KMS-11 (cell line): ENCODE measurements at regions not wholly inside any gene's neighbourhood (a gene's known extent, or its start where the extent isn't known, plus 50 kb on each side); places are given as distances from the start of the nearest gene placed in this dataset.

Experiments used
- H2AFZ ChIP-seq: fragments of 200-600 bp; sonication (generic); 2 replicates; pipeline ENCODE4 v1.6.1; 2016; ENCODE audit warnings: antibody characterized with exemption, mixed run types, low read depth
- H3K27ac ChIP-seq: fragments of 200-600 bp; sonication (generic); 2 replicates; pipeline ENCODE4 v1.6.1; 2016; ENCODE audit warnings: mild to moderate bottlenecking, mixed run types
- H3K27me3 ChIP-seq: fragments of 200-600 bp; sonication (generic); 2 replicates; pipeline ENCODE4 v1.6.1; 2017; ENCODE audit warnings: mild to moderate bottlenecking, low read depth, mixed run types, moderate library complexity; ENCODE audit not compliant: insufficient read depth
- H3K36me3 ChIP-seq: fragments of 200-600 bp; sonication (generic); 2 replicates; pipeline ENCODE4 v1.6.1; 2017; ENCODE audit warnings: mild to moderate bottlenecking, mixed run types; ENCODE audit not compliant: insufficient read depth
- H3K4me1 ChIP-seq: fragments of 200-600 bp; sonication (generic); 2 replicates; pipeline ENCODE4 v1.6.1; 2016; ENCODE audit warnings: mild to moderate bottlenecking, low read depth, mixed run types; ENCODE audit not compliant: poor library complexity, severe bottlenecking
- H3K4me2 ChIP-seq: fragments of 200-600 bp; sonication (generic); 2 replicates; pipeline ENCODE4 v1.7.0; 2016; ENCODE audit warnings: mild to moderate bottlenecking, mixed run types
- H3K4me3 ChIP-seq: fragments of 200-600 bp; sonication (generic); IDR thresholded peaks from 2 replicates; pipeline ENCODE4 v1.6.1; 2017; ENCODE audit warnings: low read depth, low read length, mixed read lengths; ENCODE audit not compliant: insufficient read depth
- H3K79me2 ChIP-seq: fragments of 200-600 bp; sonication (generic); 2 replicates; pipeline ENCODE4 v1.6.1; 2016; ENCODE audit warnings: low read depth, mixed run types; ENCODE audit not compliant: insufficient read depth
- H3K9ac ChIP-seq: fragments of 200-600 bp; sonication (generic); 2 replicates; pipeline ENCODE4 v1.6.1; 2016; ENCODE audit warnings: mild to moderate bottlenecking, mixed run types
- H4K20me1 ChIP-seq: fragments of 200-600 bp; sonication (generic); 2 replicates; pipeline ENCODE4 v1.6.1; 2016; ENCODE audit warnings: mild to moderate bottlenecking, mixed run types; ENCODE audit not compliant: insufficient read depth
- TF ChIP-seq, protein P1 (sequence below): fragments of 200-600 bp; sonication (generic); conservative IDR thresholded peaks from 2 replicates; pipeline ENCODE4 v1.6.1; 2017; ENCODE audit warnings: low read depth, mild to moderate bottlenecking, antibody characterized with exemption, low read length, moderate library complexity, mixed read lengths

DNA sequence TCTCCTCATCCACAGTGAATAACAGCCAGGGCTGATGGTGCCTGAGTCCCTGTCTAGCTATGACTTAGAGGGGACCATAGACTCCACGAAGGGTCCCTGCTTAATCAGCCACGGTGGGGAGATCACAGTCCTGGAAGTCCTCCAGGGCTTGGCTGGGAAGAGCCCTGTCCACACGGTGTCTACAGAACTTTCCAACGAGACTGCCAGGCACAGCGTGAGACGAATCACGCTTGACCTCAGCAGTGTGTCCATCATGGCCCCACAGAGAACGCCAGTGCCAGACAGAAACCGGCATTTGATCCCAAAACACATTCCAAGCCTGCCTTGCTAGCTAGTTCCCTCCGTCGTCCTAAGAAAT, 143.4 kb downstream of the CRYBB2 start:
- Histone ChIP-seq H3K27ac (no peak overlapping the region), H4K20me1 (no peaks in the 10 kb centered on the region), H3K27me3 (no peaks in the 10 kb centered on the region)

DNA sequence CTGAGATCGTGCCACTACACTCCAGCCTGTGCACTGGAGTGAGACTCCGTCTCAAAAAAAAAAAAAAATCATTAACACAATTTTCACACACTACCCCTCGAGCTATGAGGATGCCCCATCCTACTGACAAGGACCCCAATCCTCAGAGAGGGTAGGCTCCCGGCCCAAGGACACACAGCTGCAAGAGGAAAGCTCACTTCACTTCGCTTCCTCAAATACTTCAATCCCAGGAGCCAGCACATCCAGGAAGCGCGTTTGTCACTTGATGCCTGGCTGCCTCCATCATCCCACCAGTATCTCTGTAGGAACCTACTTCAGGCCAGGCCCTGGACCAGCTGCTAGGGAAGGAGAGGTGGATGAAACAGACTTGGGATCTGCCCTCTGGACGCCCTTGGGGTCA, 144.0 kb downstream of the CRYBB2 start:
- no peaks in the 10 kb centered on the region for H3K79me2 ChIP-seq
- H3K27ac ChIP-seq, result no peak overlapping the region
- no peaks in the 10 kb centered on the region for H3K27me3 ChIP-seq
- no peaks in the 10 kb centered on the region for H4K20me1 ChIP-seq
- H3K36me3 ChIP-seq, result no peaks in the 10 kb centered on the region
- H3K9ac ChIP-seq, result no peak overlapping the region
- H2AFZ ChIP-seq, result no peak overlapping the region
- H3K4me1 ChIP-seq, result no peaks in the 10 kb centered on the region
- TF ChIP-seq, protein P1, sequence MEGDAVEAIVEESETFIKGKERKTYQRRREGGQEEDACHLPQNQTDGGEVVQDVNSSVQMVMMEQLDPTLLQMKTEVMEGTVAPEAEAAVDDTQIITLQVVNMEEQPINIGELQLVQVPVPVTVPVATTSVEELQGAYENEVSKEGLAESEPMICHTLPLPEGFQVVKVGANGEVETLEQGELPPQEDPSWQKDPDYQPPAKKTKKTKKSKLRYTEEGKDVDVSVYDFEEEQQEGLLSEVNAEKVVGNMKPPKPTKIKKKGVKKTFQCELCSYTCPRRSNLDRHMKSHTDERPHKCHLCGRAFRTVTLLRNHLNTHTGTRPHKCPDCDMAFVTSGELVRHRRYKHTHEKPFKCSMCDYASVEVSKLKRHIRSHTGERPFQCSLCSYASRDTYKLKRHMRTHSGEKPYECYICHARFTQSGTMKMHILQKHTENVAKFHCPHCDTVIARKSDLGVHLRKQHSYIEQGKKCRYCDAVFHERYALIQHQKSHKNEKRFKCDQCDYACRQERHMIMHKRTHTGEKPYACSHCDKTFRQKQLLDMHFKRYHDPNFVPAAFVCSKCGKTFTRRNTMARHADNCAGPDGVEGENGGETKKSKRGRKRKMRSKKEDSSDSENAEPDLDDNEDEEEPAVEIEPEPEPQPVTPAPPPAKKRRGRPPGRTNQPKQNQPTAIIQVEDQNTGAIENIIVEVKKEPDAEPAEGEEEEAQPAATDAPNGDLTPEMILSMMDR, result no peak
- no peak overlapping the region for H3K4me3 ChIP-seq
- H3K4me2 ChIP-seq, result no peak overlapping the region

More for the DNA sequence above, 143.4 kb downstream of the CRYBB2 start:
- Histone ChIP-seq H3K36me3 (no peaks in the 10 kb centered on the region), H3K4me3 (no peak overlapping the region), H3K4me1 (no peaks in the 10 kb centered on the region), H3K4me2 (no peak overlapping the region), H3K9ac (no peak overlapping the region), H2AFZ (no peak overlapping the region), H3K79me2 (no peaks in the 10 kb centered on the region)
- TF ChIP-seq, protein P1, result no peak

DNA sequence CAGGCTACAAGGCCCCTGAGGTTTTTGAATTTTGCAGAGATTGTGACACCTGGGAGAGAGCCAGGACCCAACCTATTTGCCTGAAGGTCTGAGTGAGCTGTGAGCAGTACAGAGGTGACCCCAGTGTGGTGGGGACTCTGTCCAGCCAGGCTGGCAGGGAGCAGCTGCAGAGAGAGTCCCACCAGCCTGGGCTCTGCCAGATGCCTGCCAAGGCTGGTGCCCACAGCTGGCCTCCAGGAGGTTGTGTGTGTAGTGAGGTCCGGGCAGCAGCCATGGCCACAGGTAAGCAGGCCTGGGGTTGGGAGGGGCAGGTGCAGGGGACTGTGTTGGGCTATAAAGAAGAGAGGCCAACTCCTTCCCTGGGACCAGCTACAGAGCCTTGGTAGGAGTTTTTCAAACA, 144.8 kb downstream of the CRYBB2 start:
- Histone ChIP-seq H3K4me1 (no peaks in the 10 kb centered on the region), H3K9ac (no peak overlapping the region), H3K27ac (no peak overlapping the region), H2AFZ (no peak overlapping the region), H3K4me2 (no peak overlapping the region), H3K36me3 (no peaks in the 10 kb centered on the region), H3K27me3 (no peaks in the 10 kb centered on the region), H4K20me1 (no peaks in the 10 kb centered on the region), H3K4me3 (no peak overlapping the region), H3K79me2 (no peaks in the 10 kb centered on the region)
- TF ChIP-seq, protein P1, result no peak

DNA sequence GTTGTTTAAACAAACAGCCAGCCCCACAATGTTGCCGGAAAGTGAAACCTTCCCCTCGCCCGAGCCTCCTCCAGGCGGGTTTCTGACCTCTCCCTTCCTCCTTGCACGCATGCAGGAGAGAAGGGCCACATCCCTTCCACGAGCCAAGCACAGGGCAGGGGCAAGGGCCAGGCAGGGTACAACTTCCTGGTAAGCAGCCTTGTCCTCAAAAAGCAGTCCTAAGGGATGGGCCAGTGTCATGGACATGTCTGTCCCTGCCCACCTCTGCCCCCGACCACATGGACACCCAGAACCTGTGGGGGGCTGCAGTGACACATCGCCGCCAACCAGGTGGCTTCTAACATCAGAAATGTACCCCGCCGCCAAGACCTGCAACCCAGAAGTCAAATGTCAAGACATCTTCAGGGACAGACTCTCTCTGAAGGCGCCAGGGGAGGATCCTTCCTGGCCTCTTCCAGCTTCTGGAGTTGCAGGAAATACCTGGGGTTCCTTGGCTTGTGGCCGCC, 145.3 kb downstream of the CRYBB2 start:
- TF ChIP-seq, protein P1, result no peak
- H4K20me1 ChIP-seq, result no peaks in the 10 kb centered on the region
- H3K4me1 ChIP-seq, result no peaks in the 10 kb centered on the region
- H3K27me3 ChIP-seq, result no peaks in the 10 kb centered on the region
- no peak overlapping the region for H3K4me3 ChIP-seq
- no peak overlapping the region for H3K27ac ChIP-seq
- H2AFZ ChIP-seq, result no peak overlapping the region
- H3K36me3 ChIP-seq, result no peaks in the 10 kb centered on the region
- H3K9ac ChIP-seq, result no peak overlapping the region
- no peak overlapping the region for H3K4me2 ChIP-seq
- no peaks in the 10 kb centered on the region for H3K79me2 ChIP-seq
